Fibroblast of peridontal ligament (primary cell): ENCODE measurements at regions not wholly inside any gene's neighbourhood (a gene's known extent, or its start where the extent isn't known, plus 50 kb on each side); places are given as distances from the start of the nearest gene placed in this dataset.

ENCODE experiments used
- DNase-seq: peaks from one replicate; pipeline ENCODE4 v3.0.0-alpha.2; 2010; ENCODE audit errors: extremely low read depth

DNA sequence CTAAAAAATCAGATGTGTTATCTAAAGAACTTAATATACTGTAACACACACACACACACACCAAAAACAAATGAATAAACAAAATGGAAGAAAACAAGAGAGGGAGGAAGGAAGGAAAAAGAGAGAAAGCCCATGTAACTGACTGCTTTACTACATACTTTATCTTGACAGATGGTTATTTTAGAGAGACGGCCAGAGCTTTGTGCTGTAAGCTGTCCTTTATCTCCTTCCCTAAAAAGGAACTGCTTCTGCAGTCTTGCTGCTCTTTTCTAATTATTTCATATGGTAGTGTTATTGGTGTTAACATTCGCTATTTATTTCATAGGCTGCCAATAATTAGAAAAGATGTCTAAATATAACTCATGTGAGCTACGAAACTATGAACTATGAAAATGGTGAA is 1384.6 kb downstream of the MRPL39 start:
- DNase-seq, result no peak

DNA sequence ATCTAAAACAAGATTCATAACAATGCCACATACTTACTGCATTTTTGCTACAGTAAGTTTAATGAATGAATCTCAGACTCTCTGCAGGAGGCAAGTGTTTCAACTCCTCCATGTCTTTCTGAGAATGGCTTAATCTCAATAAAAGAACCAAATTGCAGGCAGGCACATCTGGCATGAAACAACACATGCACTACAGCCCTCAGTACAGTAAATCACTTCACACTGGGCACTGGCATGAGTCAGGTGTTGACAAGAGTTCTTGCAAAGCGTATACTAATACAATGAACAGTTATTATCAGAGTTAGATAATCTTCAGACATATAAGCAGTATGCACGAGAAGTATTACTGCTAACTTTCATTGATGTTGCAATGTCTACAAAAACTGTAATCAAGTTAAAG is 1386.8 kb downstream of the MRPL39 start:
- DNase-seq, result no peak

DNA sequence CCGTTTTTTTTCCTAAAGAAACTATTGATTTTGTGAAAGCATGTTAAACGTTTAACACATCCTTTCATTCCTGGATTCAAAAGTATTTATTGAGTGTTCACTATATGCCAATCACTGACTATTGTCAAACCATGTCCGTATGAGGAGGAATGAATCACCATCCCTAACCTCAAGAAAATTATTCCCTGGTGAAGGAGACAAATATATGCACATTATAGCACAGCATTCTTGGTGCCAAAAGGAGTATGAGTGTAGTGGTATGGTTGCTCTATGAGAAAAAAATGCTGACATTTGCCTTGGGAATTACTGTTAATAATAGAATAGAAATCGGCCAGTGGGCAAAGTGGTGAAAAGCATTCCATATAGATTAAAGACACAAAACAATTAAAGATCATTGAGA is 1390.1 kb downstream of the MRPL39 start:
- no peak for DNase-seq

DNA sequence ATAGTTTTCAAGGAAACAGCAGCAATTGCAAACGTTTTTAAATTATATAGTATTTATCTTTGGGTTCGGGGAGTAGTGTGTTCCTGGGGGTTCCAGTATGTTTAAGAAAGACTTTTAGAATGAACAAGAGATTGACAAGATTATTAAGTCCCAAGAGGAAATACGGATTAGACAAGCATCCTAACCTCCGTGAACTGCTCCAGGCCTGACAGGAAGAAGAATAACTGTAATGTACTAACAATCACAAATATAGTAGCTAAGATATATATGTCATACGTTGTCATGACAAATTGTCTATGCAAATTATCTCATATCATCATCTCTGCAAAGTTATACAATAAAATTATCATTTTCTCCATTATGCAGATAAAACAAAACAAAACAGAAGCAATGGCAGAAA is 1397.2 kb downstream of the MRPL39 start:
- DNase-seq, result no peak

DNA sequence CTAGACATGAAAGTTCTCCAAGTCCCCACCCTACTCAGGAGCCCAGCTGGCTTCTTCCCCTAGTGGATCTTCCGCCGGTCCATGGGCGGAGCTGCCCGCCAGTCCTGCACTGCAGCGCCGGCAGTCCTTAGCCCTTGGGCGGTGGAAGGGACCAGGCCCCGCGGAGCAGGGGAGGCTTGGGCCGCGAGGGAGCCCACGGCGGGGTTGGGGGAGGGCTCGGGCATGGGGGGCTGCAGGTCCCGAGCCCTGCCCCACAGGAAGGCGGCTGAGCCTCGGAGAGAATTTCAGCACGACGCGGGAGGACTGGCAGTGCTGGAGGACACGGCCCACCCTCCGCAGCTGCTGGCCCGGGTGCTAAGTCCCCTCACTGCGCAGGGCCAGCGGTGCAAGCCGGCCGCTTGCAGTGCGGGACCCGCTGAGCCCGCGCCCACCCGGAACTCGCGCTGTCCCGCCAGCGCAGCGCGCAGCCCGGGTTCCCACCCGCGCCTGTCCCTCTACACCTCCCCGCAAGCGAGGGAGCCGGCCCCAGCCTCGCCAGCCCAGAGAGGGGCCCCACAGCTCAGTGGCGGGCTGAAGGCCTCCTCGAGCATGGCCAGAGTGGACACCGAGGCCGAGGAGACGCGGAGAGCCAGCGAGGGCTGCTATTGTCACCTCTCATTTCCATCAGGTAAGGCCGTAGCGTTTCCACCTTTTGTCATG is 1398.6 kb downstream of the MRPL39 start:
- DNase-seq, result no peak

DNA sequence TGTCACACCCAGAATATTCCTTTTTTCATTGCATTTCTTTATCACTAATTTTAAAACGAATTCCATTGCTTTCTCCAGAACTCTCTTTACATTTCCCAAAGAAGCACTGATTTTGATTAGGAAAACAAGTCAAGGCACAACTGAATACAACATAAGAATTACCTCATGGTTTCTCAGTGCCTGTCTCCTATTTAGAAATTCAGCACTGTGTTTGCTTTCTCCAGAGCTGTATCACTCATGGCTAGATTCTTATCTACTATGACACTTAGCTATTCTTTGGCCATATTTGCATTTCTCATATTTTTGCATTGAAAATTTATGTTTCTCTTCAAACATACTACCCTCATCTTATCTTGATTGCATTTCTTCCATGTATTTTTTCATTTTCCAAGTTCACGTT is 1402.0 kb downstream of the MRPL39 start:
- no peak for DNase-seq

DNA sequence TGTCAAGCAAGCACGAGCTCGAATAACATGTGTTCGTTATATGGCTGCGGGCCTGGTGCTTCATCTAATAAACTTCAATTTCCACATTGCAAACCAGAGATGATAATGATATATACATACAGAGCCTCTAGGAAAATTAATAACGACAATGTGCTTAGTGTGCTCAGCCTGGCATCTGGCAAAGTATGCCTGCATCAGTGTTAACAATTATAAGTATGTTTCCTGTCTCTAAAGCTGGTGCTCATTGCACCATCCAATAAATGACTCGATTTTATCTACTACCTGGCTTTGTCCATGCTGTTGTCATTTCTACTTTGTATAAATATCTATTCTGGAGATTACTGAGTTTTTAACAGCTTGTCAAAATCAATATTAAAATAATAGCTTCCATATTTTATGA is 1402.6 kb downstream of the MRPL39 start:
- no peak for DNase-seq

DNA sequence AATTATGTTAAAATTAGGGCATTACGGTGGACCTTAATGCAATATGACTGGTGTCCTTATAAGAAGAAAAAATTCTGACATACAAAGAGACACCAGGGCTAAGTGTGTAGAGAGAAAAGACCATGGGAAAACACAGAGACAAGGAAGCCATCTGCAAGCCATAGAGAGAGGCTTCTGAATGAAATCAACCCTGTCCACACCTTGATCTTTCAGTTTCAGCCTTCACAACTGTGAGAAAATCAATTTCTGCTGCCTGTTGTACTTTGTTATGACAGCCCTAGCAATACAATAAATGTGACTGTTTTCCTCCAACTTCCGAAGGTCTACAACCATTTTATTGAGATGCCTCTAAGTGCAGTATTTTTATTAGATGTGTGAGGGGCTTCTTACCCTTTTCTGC is 1407.2 kb downstream of the MRPL39 start:
- DNase-seq, result no peak

DNA sequence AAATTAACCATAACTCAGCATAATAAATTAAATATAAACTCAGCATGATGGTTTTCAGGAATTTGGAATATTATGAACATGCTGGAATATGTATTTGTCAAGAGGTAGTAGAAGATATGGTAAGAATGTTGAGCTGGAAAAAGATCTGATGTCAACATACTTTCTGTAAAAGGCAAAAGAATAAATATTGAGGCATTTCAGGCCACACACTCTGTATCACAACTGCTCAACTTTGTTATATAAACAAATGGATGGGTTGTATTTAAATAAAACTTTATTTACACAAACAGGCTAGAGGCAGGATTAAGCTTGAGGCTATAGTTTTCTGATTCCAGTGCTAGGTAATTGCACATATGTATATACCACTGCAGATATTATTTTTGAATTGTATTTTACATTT is 1409.4 kb downstream of the MRPL39 start:
- DNase-seq, result no peak

DNA sequence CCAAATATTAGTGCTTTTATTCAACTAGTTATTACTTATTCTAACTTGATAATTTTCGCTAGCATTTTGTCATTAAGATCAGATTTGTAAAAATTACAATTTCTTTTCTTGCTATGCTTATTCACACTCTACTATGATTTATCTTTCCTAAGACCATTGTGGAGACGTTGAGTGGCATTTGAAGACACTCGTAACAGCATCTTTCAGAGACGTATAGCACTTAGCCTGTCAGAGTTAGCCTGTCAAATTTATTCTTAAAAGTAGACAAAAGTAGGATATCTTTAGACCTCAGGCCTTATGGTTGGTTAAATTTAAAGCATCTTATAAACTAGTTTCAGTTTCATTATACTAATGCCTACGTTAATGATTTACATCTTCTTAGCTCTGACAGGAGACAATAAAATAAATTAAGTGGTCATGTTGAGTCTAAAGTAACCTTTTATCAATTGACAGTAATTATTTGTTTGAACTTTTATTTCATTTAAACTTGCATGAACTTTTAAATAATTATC is 1410.1 kb downstream of the MRPL39 start:
- no peak for DNase-seq

DNA sequence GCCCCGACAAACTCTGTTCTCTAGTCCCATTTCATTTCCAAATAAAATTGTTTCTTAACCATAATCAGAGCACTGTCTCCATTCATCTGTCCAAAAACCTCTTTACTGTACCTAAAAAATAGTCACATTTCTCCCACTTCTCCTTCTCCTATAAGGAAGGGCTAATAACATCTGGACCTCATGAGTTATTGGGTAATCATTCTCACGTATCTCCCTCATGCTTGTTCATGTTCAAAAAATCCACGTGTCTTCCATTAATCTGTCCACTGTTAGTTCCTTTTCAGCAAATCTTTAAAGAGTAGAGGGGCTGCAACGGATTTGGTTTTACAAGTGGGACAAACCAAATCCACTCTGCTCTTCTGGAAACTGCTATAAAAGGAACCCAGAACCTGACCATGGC is 1418.8 kb downstream of the MRPL39 start:
- DNase-seq, result peak; percentile 19

DNA sequence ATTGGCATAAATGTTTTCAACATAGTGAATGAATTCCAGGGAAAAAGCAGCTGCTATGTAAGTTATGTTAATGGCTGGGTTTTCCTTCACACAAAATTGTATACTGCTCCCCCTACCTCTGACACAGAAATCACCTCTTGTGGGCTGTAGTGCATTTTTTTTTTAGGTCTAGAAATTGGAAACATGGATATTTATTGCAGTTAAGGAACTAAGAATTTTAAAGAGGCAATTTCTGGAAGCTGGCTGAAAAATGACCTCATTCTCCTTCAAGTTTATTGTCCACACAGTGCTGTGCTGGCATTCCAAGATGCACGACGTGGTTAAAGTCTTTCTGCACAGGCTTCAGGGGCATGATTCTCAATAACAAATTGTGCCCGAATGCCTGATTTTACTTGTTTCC is 1424.2 kb downstream of the MRPL39 start:
- peak; percentile 7 for DNase-seq

DNA sequence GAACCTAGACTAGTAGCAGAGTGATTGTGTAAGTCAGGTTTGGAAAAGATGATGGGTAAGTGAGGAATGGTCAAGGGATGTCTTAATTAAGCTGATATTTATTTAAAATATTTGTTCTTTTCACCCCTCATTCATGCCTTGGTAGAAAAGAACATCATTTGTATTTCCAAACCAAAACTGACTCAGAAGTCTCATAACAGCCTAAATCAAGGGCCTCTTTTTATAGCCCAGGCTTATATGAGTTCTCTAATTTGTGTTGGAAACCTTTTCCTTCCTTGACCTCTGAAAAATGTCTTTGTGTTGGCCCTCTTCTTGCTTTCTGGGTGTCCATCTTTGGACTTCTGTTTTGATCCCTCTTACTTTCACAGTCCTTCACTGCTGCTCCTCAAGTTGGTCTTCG is 1428.2 kb downstream of the MRPL39 start:
- DNase-seq, result no peak

DNA sequence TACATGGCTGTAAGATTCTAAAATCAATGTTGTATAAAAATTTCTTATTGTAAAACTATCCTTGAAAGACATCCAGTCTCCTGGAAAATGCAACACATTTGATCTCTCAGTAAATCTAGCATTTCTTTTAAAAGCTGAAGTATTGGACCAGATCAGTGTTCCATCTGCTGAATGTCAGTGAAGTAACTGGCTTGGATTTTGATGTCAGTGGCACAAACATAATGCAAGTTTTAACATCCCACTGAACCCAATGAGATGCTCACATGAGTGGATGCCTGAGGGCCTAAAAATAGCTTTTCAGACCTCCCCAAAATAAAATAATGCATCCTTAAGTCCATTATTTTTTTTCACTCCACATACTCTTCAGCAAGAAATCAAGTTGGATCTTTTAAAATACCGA is 1432.2 kb downstream of the MRPL39 start:
- no peak for DNase-seq

DNA sequence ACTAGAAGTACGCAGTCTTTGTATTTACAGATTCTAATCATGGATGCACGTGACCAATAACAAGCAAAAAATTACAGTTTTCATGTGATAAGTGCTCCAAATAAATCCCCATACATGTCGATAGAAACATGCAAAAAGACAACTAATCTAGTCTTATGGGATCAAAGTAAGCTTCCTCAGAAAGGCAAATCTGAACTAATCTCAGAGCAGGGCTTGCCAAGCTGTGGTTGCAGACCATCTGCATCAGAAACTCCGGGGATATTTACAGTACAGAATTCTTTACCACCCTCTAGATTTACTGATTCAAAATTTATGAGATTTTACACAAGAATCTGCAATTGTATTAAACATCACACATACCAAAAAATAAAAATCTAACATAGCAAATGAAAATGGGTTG is 1435.5 kb downstream of the MRPL39 start:
- no peak for DNase-seq

DNA sequence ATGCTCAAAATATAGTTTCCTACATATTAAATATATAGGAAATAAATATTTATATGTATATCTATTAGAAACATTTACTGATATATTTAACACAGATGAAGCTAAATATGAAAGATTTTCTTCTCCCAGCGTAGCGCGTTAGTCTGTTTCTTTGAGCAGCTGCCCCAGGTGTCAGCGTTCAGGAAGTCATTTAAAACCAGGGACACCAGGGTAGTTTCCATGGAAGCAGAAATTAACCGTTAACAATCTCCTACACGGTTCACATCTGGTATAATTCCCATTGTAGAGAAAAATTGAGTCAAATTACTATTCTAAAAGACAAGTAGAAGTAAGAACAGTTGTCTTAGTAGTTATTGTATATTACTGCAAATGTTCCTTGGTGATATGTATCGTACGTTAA is 1443.7 kb downstream of the MRPL39 start:
- DNase-seq, result no peak

DNA sequence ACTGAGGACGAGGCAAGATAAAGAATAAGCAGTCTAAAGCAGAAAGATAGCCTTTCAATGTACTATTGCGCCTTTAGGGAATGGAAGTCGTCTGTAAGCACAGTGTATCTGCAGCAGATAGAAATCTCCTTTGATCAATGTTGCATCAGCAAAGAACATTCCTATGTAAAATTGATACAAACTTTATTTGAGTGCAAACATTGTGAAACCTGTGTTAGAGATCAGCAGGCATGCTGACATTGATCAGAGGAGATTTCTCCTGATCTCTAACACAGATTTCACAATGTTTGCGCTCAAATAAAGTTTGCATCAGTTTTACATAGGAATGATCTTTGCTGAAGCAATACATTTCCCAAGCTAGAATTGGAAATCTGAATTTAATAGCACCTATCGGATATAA is 1446.8 kb downstream of the MRPL39 start:
- no peak for DNase-seq

DNA sequence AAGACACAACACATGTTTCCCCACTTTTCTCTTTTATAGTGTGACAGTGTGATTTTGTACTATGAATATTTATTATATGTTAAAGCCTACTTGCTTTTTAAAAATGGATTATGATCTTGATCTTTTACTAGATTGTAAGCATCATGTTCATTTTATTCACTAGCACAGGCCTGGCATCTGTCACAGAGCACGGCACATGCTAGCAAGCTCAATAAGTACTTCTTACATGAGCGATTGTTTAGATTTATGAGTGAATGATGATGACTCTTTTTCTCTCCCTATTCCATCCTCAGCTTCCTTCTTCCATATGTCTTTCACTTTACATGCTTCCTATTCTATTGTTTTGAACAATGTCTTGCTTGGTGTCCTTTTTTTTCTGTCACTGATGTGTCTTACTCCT is 1454.1 kb downstream of the MRPL39 start:
- no peak for DNase-seq

DNA sequence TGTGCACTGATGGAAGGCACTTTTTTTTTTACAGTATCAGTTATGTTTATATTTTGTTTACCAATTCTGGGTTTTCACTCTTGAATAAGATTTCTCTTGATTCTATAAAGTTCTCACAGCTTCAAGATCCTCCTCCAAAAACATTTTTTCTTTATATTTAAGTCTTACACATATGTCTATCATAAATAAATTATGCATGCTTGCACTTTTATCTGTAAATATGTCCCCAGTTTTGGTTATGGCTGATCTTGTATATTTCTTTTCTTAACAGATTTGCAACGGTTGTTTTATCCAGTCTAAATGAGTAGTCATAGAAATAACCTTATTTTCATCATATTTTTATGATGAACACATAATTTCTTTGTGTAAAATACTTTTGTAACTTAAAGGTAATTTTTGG is 1456.5 kb downstream of the MRPL39 start:
- no peak for DNase-seq

DNA sequence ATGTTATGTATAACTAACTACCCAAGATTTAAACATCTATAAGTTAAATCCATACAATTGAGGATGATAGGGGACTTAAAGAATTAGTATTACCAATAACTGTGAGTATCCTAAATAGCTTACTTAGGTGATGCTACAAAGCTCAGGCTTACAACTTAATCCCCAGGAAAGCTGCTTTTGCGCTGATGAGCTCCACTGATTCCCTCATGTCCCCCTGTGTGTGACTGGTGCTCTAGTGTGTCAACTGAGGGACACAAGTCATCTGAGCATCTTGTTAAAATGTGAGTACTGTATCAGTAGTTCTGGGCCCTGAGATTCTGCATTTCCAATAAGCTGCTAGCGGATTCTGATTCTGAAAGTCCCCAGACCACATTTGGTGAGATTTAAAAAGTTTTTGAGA is 1458.8 kb downstream of the MRPL39 start:
- DNase-seq, result no peak

DNA sequence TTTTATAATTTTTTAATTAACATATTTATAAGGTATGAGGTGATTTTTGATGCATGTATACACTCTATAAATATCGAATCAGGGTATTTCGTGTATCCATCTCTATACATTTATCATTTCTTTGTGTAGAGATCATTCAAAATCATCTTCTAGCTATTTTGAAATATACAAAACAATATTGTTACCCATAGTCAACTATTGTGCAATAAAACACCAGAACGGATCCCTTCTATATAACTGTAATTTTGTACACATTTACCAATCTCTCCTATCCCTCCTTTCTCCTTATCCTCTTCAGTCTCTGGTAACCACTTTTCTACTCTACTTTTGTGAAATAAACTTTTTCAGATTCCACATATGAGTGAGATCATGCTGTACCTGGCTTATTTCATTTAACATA is 1459.6 kb downstream of the MRPL39 start:
- DNase-seq, result no peak

DNA sequence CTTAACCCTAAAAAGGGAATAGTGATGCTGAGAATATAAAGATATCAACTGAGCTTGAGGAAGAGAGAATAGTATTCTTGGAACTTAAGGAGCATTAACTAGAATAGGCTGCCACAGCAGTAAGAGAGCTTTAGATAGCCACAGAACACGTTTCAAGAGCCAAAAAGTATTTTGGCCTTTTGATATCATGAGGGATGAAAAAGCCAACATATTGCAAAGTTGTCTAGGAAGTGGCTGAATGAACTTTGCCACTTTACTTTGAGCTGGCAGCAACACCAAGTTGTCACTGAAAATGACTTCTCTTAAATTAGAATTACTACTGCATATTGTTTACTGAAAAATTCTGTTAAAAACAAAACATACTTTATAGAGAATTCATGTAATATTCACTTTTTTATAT is 1476.2 kb downstream of the MRPL39 start:
- DNase-seq, result no peak

DNA sequence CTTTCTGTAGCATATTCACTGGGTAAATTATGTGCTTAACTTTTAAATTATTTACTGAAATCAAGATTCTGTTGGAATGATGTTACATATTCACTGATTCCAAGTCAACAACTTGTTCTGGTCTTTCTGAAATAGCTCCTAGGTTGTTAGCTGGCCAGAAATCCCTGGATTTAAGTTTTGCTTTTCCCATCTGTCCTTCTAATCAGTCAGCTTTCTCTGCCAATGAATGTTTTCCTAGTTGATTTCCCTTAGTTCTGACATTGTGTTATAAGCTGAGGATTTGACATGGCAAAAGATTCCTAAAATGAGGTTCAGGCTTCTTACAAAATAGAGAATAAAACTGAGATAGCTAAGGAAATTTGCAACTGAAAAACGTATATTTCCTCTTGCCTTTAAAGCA is 1479.6 kb downstream of the MRPL39 start:
- no peak for DNase-seq

DNA sequence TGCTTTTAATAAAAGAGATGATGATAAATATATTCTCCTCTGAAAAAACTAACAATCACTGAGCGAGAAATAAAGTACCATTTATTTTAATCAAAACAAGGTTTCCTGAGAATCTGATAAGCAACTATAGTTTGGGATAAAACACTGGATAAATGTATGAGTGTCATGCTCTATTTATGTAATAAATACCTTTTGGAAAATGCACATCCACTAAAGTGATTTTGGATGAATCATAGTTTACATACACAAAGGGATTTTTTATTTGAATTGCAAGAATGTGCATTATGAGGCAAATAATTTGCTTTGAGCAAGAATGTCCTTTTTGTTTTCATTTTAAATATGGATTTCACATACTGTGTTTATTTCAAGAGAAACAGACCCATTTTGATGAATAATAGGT is 1483.5 kb downstream of the MRPL39 start:
- DNase-seq, result no peak
